Nephron progenitor cell (in vitro differentiated cells): ENCODE measurements at regions not wholly inside any gene's neighbourhood (a gene's known extent, or its start where the extent isn't known, plus 50 kb on each side); places are given as distances from the start of the nearest gene placed in this dataset.
"Not testable (repeated sequence)": the region's sequence is repeated elsewhere in the genome, so short reads cannot be mapped to it uniquely, and the experiment has no call there.

Experiments
- DNase-seq: peaks from one replicate; pipeline ENCODE4 v3.0.0; 2021
- H3K27ac Mint-ChIP-seq: 2 replicates; pipeline ENCODE4 v1.8.0; 2021; ENCODE audit warnings: mild to moderate bottlenecking, moderate library complexity, mixed read lengths
- H3K27me3 Mint-ChIP-seq: 2 replicates; pipeline ENCODE4 v1.8.0; 2021; ENCODE audit warnings: mild to moderate bottlenecking, low read depth, mixed read lengths; ENCODE audit not compliant: poor library complexity
- H3K36me3 Mint-ChIP-seq: 2 replicates; pipeline ENCODE4 v1.8.0; 2021; ENCODE audit warnings: low read depth, mixed read lengths
- H3K4me1 Mint-ChIP-seq: 2 replicates; pipeline ENCODE4 v1.8.0; 2021; ENCODE audit warnings: mixed read lengths
- H3K4me3 Mint-ChIP-seq: 2 replicates; pipeline ENCODE4 v1.8.0; 2021; ENCODE audit warnings: mild to moderate bottlenecking, moderate library complexity, mixed read lengths
- H3K9me3 Mint-ChIP-seq: 2 replicates; pipeline ENCODE4 v1.8.0; 2021; ENCODE audit warnings: mild to moderate bottlenecking, moderate library complexity, mixed read lengths
- TF ChIP-seq, protein P1 (sequence below): fragments of 200-600 bp; sonication (generic); IDR thresholded peaks from 2 replicates; pipeline ENCODE4 v1.5.0; 2021; ENCODE audit warnings: antibody characterized with exemption

DNA sequence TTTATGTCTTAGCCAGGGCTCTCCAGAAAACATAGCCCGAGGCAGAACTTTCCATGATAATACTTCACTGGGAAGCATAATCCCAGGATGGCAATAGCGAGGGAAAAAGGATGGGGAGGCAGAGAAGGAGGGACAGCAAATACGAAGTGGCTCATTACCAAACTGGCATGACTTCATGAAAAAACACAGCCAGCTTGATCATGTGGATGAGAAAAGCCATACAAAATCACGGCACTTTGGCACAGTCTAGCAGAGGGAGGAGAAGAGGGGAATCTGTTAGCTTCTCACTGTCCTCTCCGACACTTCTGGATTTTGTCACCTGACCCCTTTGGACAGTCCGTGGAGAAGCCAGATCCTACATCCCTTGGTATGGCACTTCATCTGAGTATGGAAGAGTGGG is 212.5 kb upstream of the GRIK2 start:
- Mint-ChIP-seq H3K9me3 (no peaks in the 10 kb centered on the region), H3K36me3 (no peaks in the 10 kb centered on the region), H3K4me1 (no peaks in the 10 kb centered on the region), H3K27me3 (no peaks in the 10 kb centered on the region), H3K27ac (no peak overlapping the region), H3K4me3 (no peak overlapping the region)
- no peak for DNase-seq
- TF ChIP-seq, protein P1, sequence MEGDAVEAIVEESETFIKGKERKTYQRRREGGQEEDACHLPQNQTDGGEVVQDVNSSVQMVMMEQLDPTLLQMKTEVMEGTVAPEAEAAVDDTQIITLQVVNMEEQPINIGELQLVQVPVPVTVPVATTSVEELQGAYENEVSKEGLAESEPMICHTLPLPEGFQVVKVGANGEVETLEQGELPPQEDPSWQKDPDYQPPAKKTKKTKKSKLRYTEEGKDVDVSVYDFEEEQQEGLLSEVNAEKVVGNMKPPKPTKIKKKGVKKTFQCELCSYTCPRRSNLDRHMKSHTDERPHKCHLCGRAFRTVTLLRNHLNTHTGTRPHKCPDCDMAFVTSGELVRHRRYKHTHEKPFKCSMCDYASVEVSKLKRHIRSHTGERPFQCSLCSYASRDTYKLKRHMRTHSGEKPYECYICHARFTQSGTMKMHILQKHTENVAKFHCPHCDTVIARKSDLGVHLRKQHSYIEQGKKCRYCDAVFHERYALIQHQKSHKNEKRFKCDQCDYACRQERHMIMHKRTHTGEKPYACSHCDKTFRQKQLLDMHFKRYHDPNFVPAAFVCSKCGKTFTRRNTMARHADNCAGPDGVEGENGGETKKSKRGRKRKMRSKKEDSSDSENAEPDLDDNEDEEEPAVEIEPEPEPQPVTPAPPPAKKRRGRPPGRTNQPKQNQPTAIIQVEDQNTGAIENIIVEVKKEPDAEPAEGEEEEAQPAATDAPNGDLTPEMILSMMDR = no peak

DNA sequence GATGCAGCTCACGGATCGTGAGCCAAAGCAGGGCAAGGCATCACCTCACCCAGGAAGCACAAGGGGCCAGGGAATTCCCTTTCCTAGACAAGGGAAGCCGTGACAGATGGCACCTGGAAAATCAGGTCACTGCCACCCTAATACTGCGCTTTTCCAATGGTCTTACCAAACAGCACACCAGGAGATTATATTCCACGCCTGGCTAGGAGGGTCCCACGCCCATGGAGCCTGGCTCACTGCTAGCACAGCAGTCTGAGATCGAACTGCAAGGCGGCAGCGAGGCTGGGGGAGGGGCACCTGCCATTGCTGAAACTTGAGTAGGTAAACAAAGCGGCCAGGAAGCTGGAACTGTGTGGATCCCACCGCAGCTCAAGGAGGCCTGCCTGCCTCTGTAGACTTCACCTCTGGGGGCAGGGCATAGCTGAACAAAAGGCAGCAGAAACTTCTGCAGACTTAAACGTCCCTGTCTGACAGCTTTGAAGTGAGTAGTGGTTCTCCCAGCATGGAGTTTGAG is 205.2 kb upstream of the GRIK2 start:
- not testable (repeated sequence) for H3K27ac Mint-ChIP-seq, H3K27me3 Mint-ChIP-seq, H3K36me3 Mint-ChIP-seq, DNase-seq, H3K4me3 Mint-ChIP-seq, H3K4me1 Mint-ChIP-seq
- H3K9me3 Mint-ChIP-seq = peaks cover 35% of the 10 kb centered on the region

DNA sequence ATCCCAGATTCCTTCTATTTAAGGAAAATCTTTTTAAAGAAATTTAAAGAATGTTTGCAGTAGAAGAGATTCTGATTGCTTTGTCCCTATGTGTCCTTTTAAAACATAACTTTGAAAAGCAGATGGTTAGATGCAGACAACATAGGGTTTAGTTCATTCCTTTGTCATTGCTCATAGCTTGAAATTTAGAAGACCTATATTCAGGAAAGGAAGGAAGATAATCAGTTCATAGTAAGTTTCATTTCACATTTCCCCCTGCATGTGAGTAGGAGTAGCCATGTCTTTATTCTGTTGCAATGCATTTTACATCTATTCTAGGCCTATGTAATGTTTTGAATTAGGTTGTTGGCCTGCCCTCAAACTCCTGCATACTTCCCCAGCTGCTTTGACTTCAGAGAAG is 197.9 kb upstream of the GRIK2 start:
- Mint-ChIP-seq H3K27me3 (no peaks in the 10 kb centered on the region), H3K4me1 (no peaks in the 10 kb centered on the region), H3K27ac (no peak overlapping the region), H3K4me3 (no peak overlapping the region), H3K36me3 (no peaks in the 10 kb centered on the region), H3K9me3 (peaks cover 6% of the 10 kb centered on the region)
- no peak for DNase-seq
- TF ChIP-seq, protein P1 = no peak

DNA sequence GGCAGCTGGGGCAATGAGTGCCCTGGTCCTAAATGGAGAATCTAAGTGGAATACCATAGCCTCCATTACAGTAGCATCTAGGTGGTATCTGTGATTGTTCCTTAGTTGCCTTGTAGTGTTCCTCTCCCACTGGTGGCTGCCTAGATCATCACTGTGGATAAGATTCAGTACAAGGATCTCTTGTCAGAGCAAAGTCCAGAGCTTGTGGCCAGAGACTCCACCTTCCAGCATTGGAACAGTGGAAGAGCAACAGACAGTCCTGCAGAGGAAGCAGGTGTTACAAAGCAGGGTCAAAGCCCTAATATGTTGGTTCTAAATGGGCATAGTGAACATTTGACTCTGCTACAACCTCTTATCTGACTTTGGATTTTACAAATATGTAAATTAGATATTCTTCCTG is 194.1 kb upstream of the GRIK2 start:
- no peaks in the 10 kb centered on the region for H3K4me1 Mint-ChIP-seq
- no peaks in the 10 kb centered on the region for H3K27me3 Mint-ChIP-seq
- no peak overlapping the region for H3K27ac Mint-ChIP-seq
- TF ChIP-seq, protein P1 = no peak
- no peak for DNase-seq
- no peaks in the 10 kb centered on the region for H3K36me3 Mint-ChIP-seq
- H3K4me3 Mint-ChIP-seq = no peak overlapping the region
- H3K9me3 Mint-ChIP-seq = no peaks in the 10 kb centered on the region

DNA sequence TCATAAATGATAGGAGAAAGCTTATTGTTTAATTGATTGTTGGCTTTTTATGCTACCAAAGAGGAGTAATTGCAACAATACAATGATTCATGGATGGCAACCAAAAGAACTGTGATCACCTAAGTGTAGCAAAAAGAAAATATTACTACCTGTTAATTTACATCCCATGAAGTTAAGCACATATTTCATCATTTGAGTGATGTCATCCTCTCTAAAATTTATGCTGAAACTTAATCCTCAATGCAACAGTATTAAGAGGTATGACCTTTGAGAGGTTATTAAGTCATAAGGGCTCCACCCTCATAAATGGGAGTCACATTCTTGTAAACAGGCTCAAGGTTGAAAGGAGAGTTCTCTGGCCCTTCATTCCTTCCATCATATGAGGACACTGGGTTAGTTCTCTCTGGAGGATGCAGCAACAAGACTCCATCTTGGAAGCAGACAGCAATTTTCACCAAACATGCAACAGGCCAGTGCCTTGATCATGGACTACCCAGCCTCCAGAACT is 190.6 kb upstream of the GRIK2 start:
- TF ChIP-seq, protein P1 = no peak

DNA sequence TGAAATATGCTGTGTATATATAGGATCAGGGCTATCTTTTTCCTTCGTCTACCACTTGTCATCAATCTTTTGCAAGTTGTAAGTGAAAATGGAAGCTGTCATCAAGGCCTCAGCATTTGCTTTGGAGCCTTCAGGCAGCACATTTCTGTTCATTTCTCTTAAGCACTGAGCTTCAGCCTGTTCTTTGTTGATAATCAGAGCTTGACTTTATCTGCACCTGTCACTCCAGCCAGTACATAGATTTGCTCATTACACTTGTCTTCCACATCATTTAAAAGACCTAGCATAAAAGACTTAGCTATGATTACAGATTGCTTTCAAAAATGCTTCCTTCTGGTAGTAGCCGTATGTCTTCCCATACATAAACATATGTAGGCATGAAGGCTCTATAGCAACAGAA is 189.8 kb upstream of the GRIK2 start:
- DNase-seq = no peak
- Mint-ChIP-seq H3K27me3 (no peaks in the 10 kb centered on the region), H3K4me1 (peaks cover 13% of the 10 kb centered on the region), H3K27ac (no peak overlapping the region), H3K9me3 (no peaks in the 10 kb centered on the region), H3K36me3 (no peaks in the 10 kb centered on the region), H3K4me3 (no peak overlapping the region)
- TF ChIP-seq, protein P1 = no peak

More for the DNA sequence above, 190.6 kb upstream of the GRIK2 start:
- no peaks in the 10 kb centered on the region for H3K9me3 Mint-ChIP-seq
- H3K27ac Mint-ChIP-seq = no peak overlapping the region
- no peaks in the 10 kb centered on the region for H3K36me3 Mint-ChIP-seq
- DNase-seq = no peak
- no peak overlapping the region for H3K4me3 Mint-ChIP-seq
- no peaks in the 10 kb centered on the region for H3K27me3 Mint-ChIP-seq
- H3K4me1 Mint-ChIP-seq = peaks cover 5% of the 10 kb centered on the region
